Ishikawa (cell line): ENCODE measurements at regions not wholly inside any gene's neighbourhood (a gene's known extent, or its start where the extent isn't known, plus 50 kb on each side); places are given as distances from the start of the nearest gene placed in this dataset.

Experiments
- EGR1 ChIP-seq: IDR thresholded peaks from 2 replicates; pipeline ENCODE4 v1.6.1; 2012
- EP300 ChIP-seq: IDR thresholded peaks from 2 replicates; pipeline ENCODE4 v1.6.1; 2012; ENCODE audit warnings: borderline replicate concordance
- MAX ChIP-seq: IDR thresholded peaks from 2 replicates; pipeline ENCODE4 v1.6.1; 2012
- RAD21 ChIP-seq: IDR thresholded peaks from 2 replicates; pipeline ENCODE4 v1.6.1; 2012; ENCODE audit warnings: low read depth
- TAF1 ChIP-seq: IDR thresholded peaks from 2 replicates; pipeline ENCODE4 v1.6.1; 2012; ENCODE audit warnings: low read depth, mild to moderate bottlenecking
- TEAD4 ChIP-seq: IDR thresholded peaks from 2 replicates; pipeline ENCODE4 v1.6.1; 2012
- YY1 ChIP-seq: IDR thresholded peaks from 2 replicates; pipeline ENCODE4 v1.6.1; 2012; ENCODE audit warnings: low read depth

GRCh38 chr9:91102269-91102668, 259.4 kb downstream of the AUH start:
- TF ChIP-seq RAD21: no peak
- TF ChIP-seq TEAD4: no peak
- no peak for TF ChIP-seq EP300
- TF ChIP-seq EGR1: no peak
- TF ChIP-seq YY1: no peak
- no peak for TF ChIP-seq MAX
- TF ChIP-seq TAF1: no peak
